Gastrocnemius medialis (tissue), 4 donors: ENCODE measurements at regions not wholly inside any gene's neighbourhood (a gene's known extent, or its start where the extent isn't known, plus 50 kb on each side); places are given as distances from the start of the nearest gene placed in this dataset.
A peak's percentile ranks its signal among the peaks of the same experiment; 100 is the strongest.

Experiments
- ATAC-seq, 2 donors: fragments of 150-250 bp; one replicate each; pipeline ENCODE4 v1.9.1; 2016
- DNase-seq, 2 donors: peaks; one replicate each; pipeline ENCODE4 v3.0.0-alpha.2; 2019
- H3K27ac ChIP-seq, 4 donors: fragments of 200-600 bp; sonication (generic); 1 replicate in 1 of 4; 2 replicates in 3 of 4; pipeline ENCODE4 v1.5.1; 2016 to 2018; ENCODE audit warnings: mild to moderate bottlenecking in 2 of 4, moderate library complexity in 1 of 4
- H3K27me3 ChIP-seq, 3 donors: fragments of 200-600 bp; sonication (generic) in 2 of 3; 1 replicate in 1 of 3; 2 replicates in 2 of 3; pipeline versions ENCODE4 v1.5.1 to v1.6.0; 2016 to 2019; ENCODE audit warnings: mild to moderate bottlenecking in 1 of 3, moderate library complexity in 1 of 3
- H3K36me3 ChIP-seq, 2 donors: fragments of 200-600 bp; sonication (generic) in 1 of 2; one replicate each; pipeline ENCODE4 v1.5.1; 2017 to 2018
- H3K4me1 ChIP-seq, 2 donors: fragments of 200-600 bp; sonication (generic) in 1 of 2; one replicate each; pipeline ENCODE4 v1.5.1; 2016 to 2017; ENCODE audit warnings: mild to moderate bottlenecking in 2 of 2
- H3K4me3 ChIP-seq, 4 donors: fragments of 200-600 bp; sonication (generic) in 3 of 4; 1 replicate in 1 of 4; 2 replicates in 3 of 4; pipeline ENCODE4 v1.5.1; 2016 to 2019; ENCODE audit warnings: mild to moderate bottlenecking in 2 of 4
- H3K9me3 ChIP-seq, 3 donors: fragments of 200-600 bp; sonication (generic) in 2 of 3; 1 replicate in 1 of 3; 2 replicates in 2 of 3; pipeline ENCODE4 v1.5.1; 2016 to 2019
- CTCF ChIP-seq, 5 experiments: fragments of 450-650 bp in 3 of 5; fragments of 200-600 bp in 2 of 5; sonication (generic) in 2 of 5; IDR thresholded peaks in 4 of 5; conservative IDR thresholded peaks in 1 of 5; 1 replicate in 4 of 5; 2 replicates in 1 of 5; pipeline ENCODE4 v1.5.1; 2016 to 2019; ENCODE audit warnings: antibody characterized with exemption in 5 of 5, mild to moderate bottlenecking in 3 of 5, moderate library complexity in 3 of 5
- POLR2A ChIP-seq, 2 donors: fragments of 450-650 bp; IDR thresholded peaks; one replicate each; pipeline ENCODE4 v1.6.1; 2017; ENCODE audit warnings: antibody characterized with exemption in 2 of 2, mild to moderate bottlenecking in 2 of 2, moderate library complexity in 2 of 2
- in situ Hi-C, 4 donors: fragments of 200-750 bp; cut with MboI; loops; one replicate each; pipeline versions ENCODE4 v1.15.0 to v1.8.0; 2017; ENCODE audit warnings: low sequenced_read_pairs in 4 of 4
- intact Hi-C: fragments of 100-400 bp; cut with DNase I; formaldehyde crosslinking; loops from one replicate; pipeline ENCODE4 v1.15.1; 2023; ENCODE audit warnings: low total_unique reads

- TF ChIP-seq POLR2A (IDR thresholded peaks at IDR 0.05) (no peak), CTCF (IDR thresholded peaks at IDR 0.05 in 4 of 5, conservative IDR thresholded peaks at IDR 0.05 in 1 of 5) (no peak)
- Histone ChIP-seq H3K36me3 (no peaks in the 10 kb centered on the region), H3K27ac (no peak overlapping the region), H3K4me1 (no peaks in the 10 kb centered on the region), H3K4me3 (no peak overlapping the region), H3K27me3 (peaks cover 0 to 2% (median 0%) of the 10 kb centered on the region in 3 donors), H3K9me3 (no peaks in the 10 kb centered on the region)
- no peak for DNase-seq
- ATAC-seq, result no peak
- intact Hi-C loops (no loop called here), in situ Hi-C loops (no loop called here)
These were observed 250.9 kb upstream of the GMDS start for GRCh38 chr6:2496291-2496690.

- Histone ChIP-seq H3K4me3 (no peak overlapping the region), H3K27me3 (peaks cover 0 to 2% (median 0%) of the 10 kb centered on the region in 3 donors), H3K9me3 (no peaks in the 10 kb centered on the region), H3K36me3 (no peaks in the 10 kb centered on the region), H3K4me1 (no peaks in the 10 kb centered on the region), H3K27ac (no peak overlapping the region)
- no peak for DNase-seq
- in situ Hi-C loops, result no loop called here
- ATAC-seq, result peak in 1 of 2 donors; percentile 85
- intact Hi-C loops, result no loop called here
- TF ChIP-seq POLR2A (IDR thresholded peaks at IDR 0.05) (no peak), CTCF (IDR thresholded peaks at IDR 0.05 in 4 of 5, conservative IDR thresholded peaks at IDR 0.05 in 1 of 5) (no peak)
These were observed 247.5 kb upstream of the GMDS start for GRCh38 chr6:2492686-2493523.

GRCh38 chr6:2491137-2491536, 245.7 kb upstream of the GMDS start:
- no peak overlapping the region for H3K4me3 ChIP-seq
- TF ChIP-seq CTCF (IDR thresholded peaks at IDR 0.05 in 4 of 5, conservative IDR thresholded peaks at IDR 0.05 in 1 of 5) (no peak), POLR2A (IDR thresholded peaks at IDR 0.05) (no peak)
- in situ Hi-C loops, result no loop called here
- no peaks in the 10 kb centered on the region for H3K4me1 ChIP-seq
- no peaks in the 10 kb centered on the region for H3K9me3 ChIP-seq
- no peak overlapping the region for H3K27ac ChIP-seq
- no peak for ATAC-seq
- DNase-seq, result no peak
- H3K27me3 ChIP-seq, result no peaks in the 10 kb centered on the region
- H3K36me3 ChIP-seq, result no peaks in the 10 kb centered on the region
- intact Hi-C loops, result no loop called here

- in situ Hi-C loops (no loop called here), intact Hi-C loops (no loop called here)
- no peaks in the 10 kb centered on the region for H3K27me3 ChIP-seq
- H3K4me3 ChIP-seq, result no peak overlapping the region
- TF ChIP-seq POLR2A (IDR thresholded peaks at IDR 0.05) (no peak), CTCF (IDR thresholded peaks at IDR 0.05 in 4 of 5, conservative IDR thresholded peaks at IDR 0.05 in 1 of 5) (no peak)
- no peaks in the 10 kb centered on the region for H3K36me3 ChIP-seq
- DNase-seq (no peak), ATAC-seq (no peak)
- H3K4me1 ChIP-seq, result no peaks in the 10 kb centered on the region
- no peak overlapping the region for H3K27ac ChIP-seq
- no peaks in the 10 kb centered on the region for H3K9me3 ChIP-seq
These were observed 243.2 kb upstream of the GMDS start for GRCh38 chr6:2488578-2488977.
